PC-3 (cell line): ENCODE measurements at regions not wholly inside any gene's neighbourhood (a gene's known extent, or its start where the extent isn't known, plus 50 kb on each side); places are given as distances from the start of the nearest gene placed in this dataset.

ENCODE experiments used
- ATAC-seq: fragments of 200-7000 bp; cut with Tn5 transposase; 2 replicates; pipeline ENCODE4 v1.9.1; 2020; ENCODE audit warnings: mild to moderate bottlenecking, moderate library complexity
- BruUV-seq: library from RNA; stranded (reverse); fragments of 400-500 nt; replicated peaks from 2 replicates; lab custom pipeline; 2021; lab: Mats Ljungman, UMichigan
- CTCF ChIA-PET: fragments of 300-600 bp; sonication (Branson Sonifier 250); formaldehyde crosslinking; loops from one replicate; lab custom pipeline; 2022; ENCODE audit warnings: antibody characterized with exemption; lab: Charles Lee
- POLR2A ChIA-PET: fragments of 300-600 bp; sonication (Branson Sonifier 250); formaldehyde crosslinking; loops from one replicate; lab custom pipeline; 2022; ENCODE audit warnings: antibody characterized with exemption; ENCODE audit not compliant: unreplicated experiment; lab: Charles Lee
- DNase-seq: peaks from one replicate; pipeline ENCODE4 v3.0.0-alpha.2; 2015
- H2AFZ ChIP-seq: fragments of 300-600 bp; sonication (generic); 2 replicates; pipeline ENCODE4 v1.6.0; 2016; ENCODE audit warnings: antibody characterized with exemption, low read length
- H3F3A ChIP-seq: fragments of 300-600 bp; sonication (generic); one replicate; pipeline ENCODE4 v1.6.0; 2017; ENCODE audit warnings: antibody characterized with exemption, low read length, control low read depth, mild to moderate bottlenecking; ENCODE audit not compliant: unreplicated experiment
- H3K27ac ChIP-seq: fragments of 300-600 bp; sonication (generic); 2 replicates; pipeline ENCODE4 v1.5.1; 2016; ENCODE audit warnings: mild to moderate bottlenecking, low read length
- H3K27me3 ChIP-seq: fragments of 300-600 bp; sonication (generic); 2 replicates; pipeline ENCODE4 v1.6.1; 2016; ENCODE audit warnings: low read length, mixed read lengths
- H3K36me3 ChIP-seq: fragments of 300-600 bp; sonication (generic); 2 replicates; pipeline ENCODE4 v1.6.1; 2016; ENCODE audit warnings: low read depth, mixed run types, low read length, mixed read lengths
- H3K4me1 ChIP-seq: fragments of 300-600 bp; sonication (generic); 2 replicates; pipeline ENCODE4 v1.5.1; 2016; ENCODE audit warnings: low read length; ENCODE audit not compliant: insufficient read depth
- H3K4me2 ChIP-seq: fragments of 300-600 bp; sonication (generic); 2 replicates; pipeline ENCODE4 v1.6.0; 2016; ENCODE audit warnings: low read length
- H3K4me3 ChIP-seq: fragments of 300-600 bp; sonication (generic); 2 replicates; pipeline ENCODE4 v1.5.1; 2016; ENCODE audit warnings: mild to moderate bottlenecking, low read length, mixed read lengths
- H3K79me2 ChIP-seq: fragments of 300-600 bp; sonication (generic); 2 replicates; pipeline ENCODE4 v1.6.1; 2017; ENCODE audit warnings: low read length, mixed read lengths
- H3K9ac ChIP-seq: fragments of 300-600 bp; sonication (generic); 2 replicates; pipeline ENCODE4 v1.6.0; 2016; ENCODE audit warnings: mild to moderate bottlenecking, low read length
- H3K9me2 ChIP-seq: fragments of 300-600 bp; sonication (generic); replicated peaks from 2 replicates; pipeline ENCODE4 v1.6.1; 2016; ENCODE audit warnings: mixed run types, low read length, mixed read lengths
- H3K9me3 ChIP-seq: fragments of 300-600 bp; sonication (generic); 2 replicates; pipeline ENCODE4 v1.6.1; 2016; ENCODE audit warnings: low read length, mixed read lengths
- H4K20me1 ChIP-seq: fragments of 300-600 bp; sonication (generic); 2 replicates; pipeline ENCODE4 v1.6.1; 2016; ENCODE audit warnings: low read length, mixed read lengths
- CTCF ChIP-seq: fragments of 300-600 bp; sonication (generic); conservative IDR thresholded peaks from 2 replicates; pipeline ENCODE4 v1.5.1; 2017; ENCODE audit warnings: antibody characterized with exemption, low read depth, mild to moderate bottlenecking, low read length
- EZH2 ChIP-seq: fragments of 300-600 bp; sonication (generic); IDR thresholded peaks from one replicate; pipeline ENCODE4 v1.6.1; 2017; ENCODE audit warnings: antibody characterized with exemption, mild to moderate bottlenecking, low read length; ENCODE audit not compliant: unreplicated experiment
- EZH2phosphoT487 ChIP-seq: fragments of 300-600 bp; sonication (generic); IDR thresholded peaks from 2 replicates; pipeline ENCODE4 v1.6.1; 2018; ENCODE audit warnings: mild to moderate bottlenecking, antibody characterized with exemption, low read length, borderline replicate concordance
- intact Hi-C: fragments of 100-400 bp; cut with micrococcal nuclease; formaldehyde crosslinking; loops from 2 replicates; pipeline ENCODE4 v1.9.0; 2023

GRCh38 chr19:29283366-29283765, 70.4 kb upstream of the UQCRFS1 start:
- no peaks in the 10 kb centered on the region for H3K27me3 ChIP-seq
- no peaks in the 10 kb centered on the region for H3K36me3 ChIP-seq
- H2AFZ ChIP-seq: no peak overlapping the region
- H3K4me2 ChIP-seq: no peak overlapping the region
- H3K4me1 ChIP-seq: no peaks in the 10 kb centered on the region
- POLR2A ChIA-PET: no interaction called here
- no peak overlapping the region for H3K27ac ChIP-seq
- DNase-seq (no peak), ATAC-seq (no peak)
- CTCF ChIA-PET: no interaction called here
- no peaks in the 10 kb centered on the region for H3K9me2 ChIP-seq
- no peaks in the 10 kb centered on the region for H3K9me3 ChIP-seq
- BruUV-seq: no TSS peak
- H3K79me2 ChIP-seq: no peaks in the 10 kb centered on the region
- intact Hi-C loops: no loop called here
- no peaks in the 10 kb centered on the region for H3F3A ChIP-seq
- TF ChIP-seq CTCF: no peak
- TF ChIP-seq EZH2phosphoT487: no peak
- no peak for TF ChIP-seq EZH2
- no peak overlapping the region for H3K4me3 ChIP-seq
- H4K20me1 ChIP-seq: no peaks in the 10 kb centered on the region
- no peak overlapping the region for H3K9ac ChIP-seq

GRCh38 chr19:29285187-29285687, 72.3 kb upstream of the UQCRFS1 start:
- ChIA-PET POLR2A (no interaction called here), CTCF (no interaction called here)
- no TSS peak for BruUV-seq
- Histone ChIP-seq H3K4me2 (no peak overlapping the region), H3K9me2 (no peaks in the 10 kb centered on the region), H3K9ac (no peak overlapping the region), H3F3A (no peaks in the 10 kb centered on the region), H3K9me3 (no peaks in the 10 kb centered on the region), H3K27ac (no peak overlapping the region), H4K20me1 (no peaks in the 10 kb centered on the region), H3K4me1 (no peaks in the 10 kb centered on the region), H2AFZ (no peak overlapping the region), H3K4me3 (no peak overlapping the region), H3K36me3 (no peaks in the 10 kb centered on the region), H3K27me3 (no peaks in the 10 kb centered on the region), H3K79me2 (no peaks in the 10 kb centered on the region)
- ATAC-seq (no peak), DNase-seq (no peak)
- TF ChIP-seq EZH2 (no peak), EZH2phosphoT487 (no peak), CTCF (no peak)
- intact Hi-C loops: no loop called here

GRCh38 chr19:29285878-29286277, 72.9 kb upstream of the UQCRFS1 start:
- Histone ChIP-seq H3K27ac (no peak overlapping the region), H4K20me1 (no peaks in the 10 kb centered on the region), H3F3A (no peaks in the 10 kb centered on the region), H3K9me2 (no peaks in the 10 kb centered on the region), H3K27me3 (no peaks in the 10 kb centered on the region), H3K9ac (no peak overlapping the region), H3K36me3 (no peaks in the 10 kb centered on the region), H3K4me1 (no peaks in the 10 kb centered on the region), H3K9me3 (no peaks in the 10 kb centered on the region), H3K4me2 (no peak overlapping the region), H2AFZ (no peak overlapping the region), H3K4me3 (no peak overlapping the region), H3K79me2 (no peaks in the 10 kb centered on the region)
- DNase-seq (no peak), ATAC-seq (no peak)
- no TSS peak for BruUV-seq
- TF ChIP-seq CTCF (no peak), EZH2phosphoT487 (no peak), EZH2 (no peak)
- ChIA-PET POLR2A (no interaction called here), CTCF (no interaction called here)
- intact Hi-C loops: no loop called here
